ENCODE measurements at regions not wholly inside any gene's neighbourhood (a gene's known extent, or its start where the extent isn't known, plus 50 kb on each side); places are given as distances from the start of the nearest gene placed in this dataset.
"Not testable (repeated sequence)": the region's sequence is repeated elsewhere in the genome, so short reads cannot be mapped to it uniquely, and the experiment has no call there.

- no peak for DNase-seq
Observed at GRCh38 chr18:76307293-76307690, 187.8 kb downstream of the ZNF516 start.

DNA sequence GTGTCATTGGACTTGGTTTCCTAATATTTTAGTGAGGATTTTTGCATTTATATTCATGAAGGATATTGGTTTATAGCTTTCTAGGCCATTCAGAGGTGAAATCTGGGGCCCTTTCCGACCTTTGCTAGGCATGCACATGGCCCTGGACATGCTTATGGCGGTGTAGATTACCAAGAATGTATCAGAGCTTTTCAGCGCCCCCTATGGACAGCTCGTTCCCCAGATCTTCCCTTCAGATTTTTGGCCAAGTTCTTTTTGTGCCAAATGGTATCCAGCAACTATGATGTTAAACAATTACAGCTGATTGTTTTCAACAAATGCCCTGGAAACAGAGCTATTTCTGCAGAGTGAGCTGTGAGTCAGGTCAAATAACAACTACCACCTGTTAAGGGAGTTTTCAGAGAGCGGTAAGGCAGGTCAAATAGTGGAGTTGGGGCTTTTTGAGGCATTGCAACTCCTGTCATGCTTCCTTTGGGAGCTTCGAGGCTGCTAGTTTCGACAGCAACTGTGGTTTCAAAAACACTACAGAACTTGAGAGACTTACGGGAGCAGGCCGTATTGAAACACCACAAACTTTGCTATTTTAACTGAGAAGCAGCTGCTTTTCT, 188.3 kb downstream of the ZNF516 start:
- no peak for DNase-seq

GRCh38 chr18:76285866-76286265, 209.2 kb downstream of the ZNF516 start:
- no peak for DNase-seq

GRCh38 chr18:76281565-76281964, 213.5 kb downstream of the ZNF516 start:
- DNase-seq, result no peak

DNA sequence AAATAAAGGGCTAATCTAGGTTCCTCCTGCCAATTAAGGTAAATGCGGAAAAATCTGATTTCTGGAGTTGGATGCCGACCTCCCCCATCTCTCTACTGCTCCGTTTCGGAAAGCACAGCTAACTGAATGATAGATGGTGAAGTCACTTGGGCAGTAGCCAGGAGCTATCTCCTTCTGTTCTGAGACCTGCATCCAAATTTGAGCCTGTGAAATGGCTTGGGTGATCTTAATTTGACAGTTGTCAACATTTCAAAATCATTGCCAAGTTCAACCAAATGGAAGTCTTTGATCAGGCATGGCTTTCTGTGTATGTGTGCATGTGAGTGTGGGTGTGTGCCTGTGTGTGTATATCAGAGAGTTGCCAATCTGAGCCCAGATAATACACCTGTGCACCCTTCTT, 217.2 kb downstream of the ZNF516 start:
- no peak for DNase-seq

GRCh38 chr18:76275727-76276313, 219.2 kb downstream of the ZNF516 start:
- DNase-seq, result no peak

DNA sequence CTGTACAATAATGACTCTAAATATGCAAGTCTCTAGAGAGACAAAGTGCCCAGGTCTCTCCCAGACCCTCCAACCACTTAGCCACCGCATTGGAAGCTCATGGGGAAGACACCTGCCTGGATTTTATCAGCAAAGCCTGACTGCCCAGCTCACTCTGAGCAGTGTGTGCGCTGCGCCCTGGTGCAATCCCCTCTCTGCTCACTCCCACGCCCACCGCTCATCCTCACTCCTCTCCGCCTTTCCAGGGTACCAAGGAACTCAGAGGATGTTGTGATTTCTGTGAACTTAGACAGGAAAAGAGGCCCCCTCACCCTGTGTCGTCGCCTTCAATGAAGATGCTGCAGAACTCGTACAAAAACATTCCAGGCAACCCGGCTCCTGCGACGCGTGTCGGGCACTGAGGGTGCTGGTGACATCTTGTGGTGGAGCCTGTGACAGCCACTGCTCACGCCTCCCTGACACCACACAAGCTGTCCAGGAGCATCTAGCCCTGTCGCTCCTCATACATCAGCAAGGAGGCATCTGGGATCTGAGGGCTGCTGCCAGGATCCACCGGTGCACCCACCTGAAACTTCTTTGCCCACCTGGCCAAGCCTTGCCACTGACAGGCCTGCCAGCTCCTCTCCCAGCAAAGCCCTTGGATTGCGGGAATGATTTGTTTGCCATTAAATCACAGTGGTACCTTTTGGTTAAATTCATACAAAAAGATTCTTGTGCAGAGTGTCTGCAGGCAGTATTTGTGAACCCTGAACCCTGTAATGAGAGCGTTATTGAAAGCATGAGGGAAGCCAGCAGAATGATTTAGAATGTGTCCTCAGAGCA, 220.4 kb downstream of the ZNF516 start:
- peak; percentile 45 for DNase-seq

GRCh38 chr18:76273956-76274355, 221.1 kb downstream of the ZNF516 start:
- DNase-seq, result no peak

GRCh38 chr18:76273036-76273545, 222.0 kb downstream of the ZNF516 start:
- DNase-seq, result no peak

- DNase-seq, result not testable (repeated sequence)
Observed at GRCh38 chr18:76267423-76267822, 227.6 kb downstream of the ZNF516 start.

DNA sequence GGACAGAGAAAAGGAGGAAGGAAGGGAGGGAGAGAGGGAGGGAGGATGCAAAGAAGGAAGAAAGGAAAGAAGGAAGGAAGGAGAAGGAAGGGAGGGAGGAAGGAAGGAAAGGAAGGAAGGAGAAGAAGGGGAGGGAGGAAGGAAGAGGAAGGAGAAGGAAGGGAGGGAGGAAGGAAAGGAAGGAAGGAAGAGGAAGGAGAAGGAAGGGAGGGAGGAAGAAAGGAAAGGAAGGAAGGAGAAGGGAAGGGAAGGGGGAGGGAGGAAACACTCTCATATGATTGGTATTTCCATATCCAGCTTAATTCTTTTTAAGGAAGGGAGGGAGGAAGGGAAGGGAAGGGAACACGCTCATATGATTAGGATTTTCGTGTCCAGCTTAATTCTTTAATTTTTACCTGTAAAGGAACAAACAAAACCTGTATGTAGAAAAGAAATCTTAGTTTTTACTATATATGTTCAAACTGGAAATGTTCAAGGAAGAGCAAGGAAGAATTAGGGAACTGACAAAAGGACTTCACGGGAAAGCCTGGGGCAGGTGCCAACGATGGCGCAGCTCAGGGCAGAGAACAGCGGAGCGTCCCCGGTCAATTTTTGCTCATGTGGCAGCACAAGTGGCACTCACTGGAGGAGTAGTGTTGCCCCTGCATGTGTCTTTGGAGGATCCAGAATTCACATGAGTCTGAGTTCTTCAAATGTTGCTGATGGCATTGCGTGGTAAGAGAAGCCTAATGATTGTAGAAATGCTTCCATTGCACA, 228.6 kb downstream of the ZNF516 start:
- DNase-seq, result no peak

GRCh38 chr18:76265497-76266235, 229.4 kb downstream of the ZNF516 start:
- no peak for DNase-seq

DNA sequence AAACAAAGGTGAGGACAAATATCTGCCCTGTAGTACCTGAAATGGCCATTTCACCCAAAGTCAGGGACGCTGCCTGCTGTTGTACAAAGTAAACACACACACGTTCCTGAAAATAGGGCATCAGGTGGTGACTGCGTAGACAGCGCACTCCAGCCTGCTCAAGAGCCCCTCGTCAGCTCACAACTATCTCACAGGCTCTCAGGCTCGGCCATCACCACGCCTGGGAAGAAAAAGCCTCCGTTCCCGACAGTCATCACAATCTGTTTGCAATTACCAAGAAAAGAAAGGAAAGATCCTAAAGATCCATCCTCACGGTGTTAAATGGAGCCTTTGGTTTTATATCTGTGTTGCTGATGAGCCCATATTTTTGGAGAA, 230.2 kb downstream of the ZNF516 start:
- no peak for DNase-seq

DNA sequence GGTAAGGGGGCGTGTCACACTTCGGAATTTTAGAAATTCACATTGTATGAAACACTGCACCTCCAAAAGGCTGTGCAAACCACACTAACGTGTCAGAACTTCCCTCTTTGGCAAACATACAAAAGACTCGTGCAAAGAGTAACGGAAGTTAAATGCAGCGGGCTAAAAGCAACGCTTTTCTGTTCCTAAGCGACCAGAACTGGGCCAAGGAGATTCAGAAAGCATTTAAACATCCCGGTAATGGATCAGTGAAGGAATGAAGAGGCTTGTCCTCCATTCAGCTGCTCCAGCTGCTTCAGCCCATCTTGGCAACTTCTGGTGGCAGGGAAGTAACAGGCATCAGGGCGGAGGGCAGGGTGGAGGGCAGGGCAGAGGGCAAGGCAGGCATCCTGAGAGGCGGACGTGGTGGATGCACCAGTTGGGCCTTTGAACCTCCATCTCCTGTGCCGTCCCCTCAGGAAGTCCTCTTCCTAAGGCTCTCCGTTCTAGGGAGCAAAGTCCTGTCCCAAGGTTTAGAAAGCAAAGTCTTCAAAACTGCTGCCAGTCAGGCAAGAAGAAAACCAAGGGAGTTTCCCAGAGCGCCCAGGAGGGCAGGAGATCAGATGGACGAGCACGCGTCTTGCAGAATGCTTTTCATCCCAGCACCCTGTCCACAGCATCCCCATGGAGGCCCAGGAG, 230.7 kb downstream of the ZNF516 start:
- no peak for DNase-seq

GRCh38 chr18:76263046-76264005, 231.7 kb downstream of the ZNF516 start:
- DNase-seq, result no peak

GRCh38 chr18:76260941-76261472, 234.0 kb downstream of the ZNF516 start:
- no peak for DNase-seq

DNA sequence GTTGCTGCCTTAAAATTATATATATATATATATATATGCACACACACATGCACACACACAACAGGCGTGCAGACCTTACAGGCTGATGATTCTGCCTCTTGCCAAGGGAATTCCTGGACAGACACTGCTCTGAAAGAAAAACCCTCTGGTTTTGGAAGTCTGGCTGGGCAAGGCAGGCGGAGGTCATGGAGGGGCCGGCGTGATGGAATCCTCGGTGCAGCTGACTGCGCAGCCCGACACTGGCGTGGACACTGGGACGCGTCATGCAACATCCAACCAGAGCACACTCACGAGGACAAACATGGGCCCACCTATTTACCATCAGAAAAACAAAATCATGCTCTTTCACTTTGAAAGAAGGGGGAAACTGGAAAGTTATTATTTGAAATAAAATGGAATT, 235.3 kb downstream of the ZNF516 start:
- DNase-seq, result no peak

DNA sequence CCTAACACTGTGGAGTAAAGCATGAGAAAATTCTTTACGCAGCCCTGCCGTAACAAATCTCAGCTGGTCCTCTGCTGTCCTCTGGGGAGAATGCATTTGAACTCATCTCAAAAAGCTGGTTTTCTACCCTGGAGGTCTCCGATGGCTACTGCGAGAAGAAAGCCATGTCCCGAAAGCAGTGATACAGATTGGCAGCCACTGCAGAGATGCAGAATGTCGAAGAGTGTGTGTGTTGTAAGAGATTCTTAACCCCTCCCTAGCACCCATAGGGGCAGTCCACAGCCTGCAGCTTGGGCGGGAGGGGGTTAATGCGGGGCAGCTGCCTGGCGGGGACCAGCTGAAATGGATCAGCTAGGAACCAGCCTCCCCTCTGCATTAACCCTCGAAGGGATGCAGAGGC, 235.9 kb downstream of the ZNF516 start:
- no peak for DNase-seq

GRCh38 chr18:76258209-76258608, 236.8 kb downstream of the ZNF516 start:
- no peak for DNase-seq

DNA sequence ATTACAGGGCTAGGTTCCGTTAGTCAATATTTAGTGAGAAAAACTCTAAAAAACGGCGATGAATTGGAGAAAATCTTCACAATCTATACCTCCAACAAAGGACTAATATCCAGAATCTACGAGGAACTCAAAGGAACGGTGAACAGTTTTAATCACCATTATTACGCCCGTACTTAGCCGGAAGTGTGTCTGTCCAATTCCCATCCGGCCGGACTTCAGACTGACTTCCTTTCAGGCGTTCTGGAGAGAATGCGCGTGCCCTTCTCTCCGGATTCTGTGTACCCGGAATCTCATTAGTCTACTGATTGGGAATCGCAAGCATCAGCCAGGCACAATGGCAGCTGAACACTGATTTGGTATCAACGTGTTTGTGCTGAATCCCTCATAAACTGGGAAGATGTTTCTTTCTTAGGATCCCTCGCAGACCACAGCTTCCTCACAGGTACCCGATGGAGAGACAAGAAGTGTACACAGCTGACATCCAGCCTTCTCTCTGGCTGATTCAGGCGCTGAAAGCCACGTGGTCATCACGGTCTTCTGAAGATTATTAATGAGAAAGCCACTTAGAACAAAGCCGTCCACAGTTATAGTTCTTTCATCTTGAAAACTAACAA, 239.9 kb downstream of the ZNF516 start:
- DNase-seq, result no peak

Data from NCI-H1092 (cell line).